ENCODE measurements at regions not wholly inside any gene's neighbourhood (a gene's known extent, or its start where the extent isn't known, plus 50 kb on each side); places are given as distances from the start of the nearest gene placed in this dataset.

DNA sequence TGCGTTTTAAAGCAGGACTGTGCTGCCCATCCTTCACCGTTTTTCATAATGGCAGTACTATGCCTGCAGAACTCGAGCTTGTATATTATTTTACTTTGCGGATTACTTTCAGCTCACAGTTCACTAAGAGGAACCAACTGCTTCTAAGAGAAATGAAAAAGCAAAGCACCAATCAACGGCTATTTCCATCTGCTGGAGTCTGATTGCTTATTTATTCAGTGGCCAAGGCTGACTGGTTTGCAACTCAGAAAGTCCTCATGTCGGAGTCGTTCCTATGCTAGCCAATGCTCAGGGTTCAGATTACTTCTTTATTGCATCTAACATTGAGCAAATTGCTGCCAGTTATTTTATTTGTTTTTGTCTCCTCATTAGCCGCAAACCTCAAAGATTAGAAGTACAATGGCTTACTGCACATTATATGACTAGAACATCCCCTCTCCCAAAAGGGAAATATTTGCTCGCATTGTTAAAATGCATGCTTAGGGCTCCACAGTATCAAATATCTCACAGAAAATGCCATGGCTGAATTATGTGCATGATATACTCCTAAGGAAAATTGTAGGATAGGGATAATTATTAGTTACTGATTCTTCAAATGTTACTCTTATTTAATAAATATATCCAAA is 1628.2 kb upstream of the ADGRL3 start:
- DNase-seq (ENCODE audit: low read depth in 1 of 2, low spot score in 2 of 2): no peak
- Histone ChIP-seq H3K27me3 (replicated peaks) (no peaks in the 10 kb centered on the region), H3K4me1 (replicated peaks) (no peaks in the 10 kb centered on the region), H3K9me3 (replicated peaks) (no peaks in the 10 kb centered on the region), H3K27ac (no peak overlapping the region), H3K4me3 (no peak overlapping the region), H3K36me3 (no peaks in the 10 kb centered on the region)

DNA sequence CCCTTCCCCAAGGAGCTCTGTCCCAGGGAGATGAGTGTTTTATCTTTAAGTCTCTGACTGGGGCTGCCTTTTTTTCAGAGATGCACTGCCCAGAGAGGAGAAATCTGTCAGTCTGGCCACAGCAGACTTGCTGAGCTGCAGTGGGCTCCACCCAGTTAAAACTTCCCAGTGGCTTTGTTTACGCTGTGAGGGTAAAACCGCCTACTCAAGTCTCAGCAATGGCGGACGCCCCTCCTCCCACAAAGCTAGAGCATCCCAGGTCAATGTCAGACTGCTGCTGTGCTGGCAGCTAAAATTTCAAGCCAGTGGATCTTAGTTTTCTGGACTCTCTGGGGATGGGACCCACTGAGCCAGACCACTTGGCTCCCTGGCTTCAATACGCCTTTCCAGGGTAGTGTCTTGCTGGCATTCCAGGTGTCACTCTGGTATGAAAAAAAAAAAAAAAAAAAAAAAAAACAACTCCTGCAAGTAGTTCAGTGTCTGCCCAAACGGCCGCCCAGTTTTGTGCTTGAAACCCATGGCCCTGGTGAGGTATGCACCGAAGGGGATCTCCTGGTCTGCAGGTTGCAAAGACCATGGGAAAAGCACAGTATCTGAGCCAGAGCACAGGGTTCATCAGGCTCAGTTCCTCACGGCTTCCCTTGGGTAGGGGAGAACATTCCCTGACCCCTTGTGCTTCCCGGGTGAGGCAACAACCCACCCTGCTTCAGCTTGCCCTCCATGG is 1616.1 kb upstream of the ADGRL3 start:
- H3K4me3 ChIP-seq: no peak overlapping the region

DNA sequence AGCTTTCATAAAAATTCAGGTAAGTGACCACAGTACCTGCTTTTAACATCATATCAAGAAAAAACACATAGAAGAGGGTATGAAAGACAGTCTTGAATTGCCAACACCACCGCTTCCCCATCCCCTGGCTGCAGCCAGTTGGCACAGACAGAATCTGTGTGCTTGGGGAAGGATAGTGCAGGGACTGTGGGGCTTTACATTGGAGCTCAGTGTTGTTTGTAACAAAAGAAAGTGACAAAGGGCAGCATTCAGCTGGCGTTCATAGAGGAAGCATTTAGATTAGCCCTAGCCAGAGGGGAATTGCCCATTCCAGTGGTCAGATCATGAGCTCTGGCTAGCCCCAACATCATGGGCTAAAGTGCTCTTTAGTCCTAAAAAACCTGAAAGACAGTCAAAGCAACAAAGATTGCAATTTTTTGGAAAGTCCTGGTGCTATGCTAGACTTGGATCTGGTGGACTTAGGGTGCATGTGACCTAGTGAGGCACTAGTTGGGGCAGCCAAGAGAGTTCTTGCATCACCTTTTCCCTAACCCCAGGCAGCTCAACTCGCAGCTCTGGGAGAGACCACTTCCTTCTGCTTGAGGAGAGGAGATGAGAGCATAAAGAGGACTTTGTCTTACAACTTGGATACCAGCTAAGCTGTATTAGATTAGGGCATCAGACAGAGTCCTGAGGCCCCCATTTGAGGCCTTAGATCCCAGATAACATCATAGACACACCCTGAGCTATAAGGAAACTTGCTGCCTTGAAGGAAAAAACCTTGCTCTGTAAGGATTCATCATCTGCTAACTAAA is 1602.4 kb upstream of the ADGRL3 start:
- H3K36me3 ChIP-seq: no peaks in the 10 kb centered on the region
- no peak for DNase-seq (ENCODE audit: low read depth in 1 of 2, low spot score in 2 of 2)
- no peaks in the 10 kb centered on the region for H3K27me3 ChIP-seq (replicated peaks)
- peaks cover 4% of the 10 kb centered on the region; the same call in 1 of the 2 replicates for H3K9me3 ChIP-seq (replicated peaks)
- no peak overlapping the region for H3K4me3 ChIP-seq
- no peaks in the 10 kb centered on the region for H3K4me1 ChIP-seq (replicated peaks)
- no peak overlapping the region for H3K27ac ChIP-seq

More for the DNA sequence above, 1616.1 kb upstream of the ADGRL3 start:
- Histone ChIP-seq H3K9me3 (replicated peaks) (no peaks in the 10 kb centered on the region), H3K36me3 (no peaks in the 10 kb centered on the region), H3K27me3 (replicated peaks) (no peaks in the 10 kb centered on the region), H3K4me1 (replicated peaks) (no peaks in the 10 kb centered on the region), H3K27ac (no peak overlapping the region)
- DNase-seq (ENCODE audit: low read depth in 1 of 2, low spot score in 2 of 2): no peak

DNA sequence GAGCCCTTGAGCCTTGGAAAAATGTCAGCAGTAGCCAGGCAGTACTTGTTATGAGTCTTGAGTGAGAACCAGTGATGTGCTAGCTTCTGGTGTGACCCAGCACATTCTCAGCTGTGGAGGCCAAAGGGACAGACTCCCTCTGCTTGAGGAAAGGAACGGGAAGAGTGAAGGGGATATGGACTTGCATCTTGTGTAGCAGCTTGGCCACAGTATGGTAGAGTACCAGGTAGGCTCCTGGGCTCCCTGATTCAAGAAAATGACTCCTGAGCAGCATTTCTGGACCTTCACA is 1601.9 kb upstream of the ADGRL3 start:
- H3K9me3 ChIP-seq (replicated peaks): peaks cover 4% of the 10 kb centered on the region; the same call in 1 of the 2 replicates
- no peak overlapping the region for H3K4me3 ChIP-seq
- H3K27ac ChIP-seq: no peak overlapping the region
- H3K36me3 ChIP-seq: no peaks in the 10 kb centered on the region
- no peak for DNase-seq (ENCODE audit: low read depth in 1 of 2, low spot score in 2 of 2)
- no peaks in the 10 kb centered on the region for H3K4me1 ChIP-seq (replicated peaks)
- H3K27me3 ChIP-seq (replicated peaks): no peaks in the 10 kb centered on the region

DNA sequence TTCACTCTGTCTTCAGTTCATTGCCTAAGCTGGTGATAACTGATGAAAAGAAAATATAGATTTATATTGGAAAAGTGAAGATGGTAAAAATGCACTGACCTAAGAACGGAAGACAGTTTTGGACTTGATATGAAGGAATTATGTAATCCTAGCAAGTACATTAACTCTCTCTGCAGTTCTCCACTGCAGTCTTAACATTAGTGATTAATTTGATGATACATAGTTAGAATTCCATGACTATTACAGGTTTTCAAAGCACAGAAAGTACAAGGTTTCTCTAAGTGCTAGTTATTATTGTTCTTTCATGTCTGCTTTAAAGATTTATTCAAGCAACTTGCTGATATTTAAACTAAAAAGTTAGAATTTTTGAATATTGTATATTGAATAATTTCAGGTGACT is 1591.7 kb upstream of the ADGRL3 start:
- no peak for DNase-seq (ENCODE audit: low read depth in 1 of 2, low spot score in 2 of 2)
- H3K9me3 ChIP-seq (replicated peaks): no peaks in the 10 kb centered on the region
- H3K4me1 ChIP-seq (replicated peaks): no peaks in the 10 kb centered on the region
- H3K27me3 ChIP-seq (replicated peaks): no peaks in the 10 kb centered on the region
- no peaks in the 10 kb centered on the region for H3K36me3 ChIP-seq
- no peak overlapping the region for H3K4me3 ChIP-seq
- H3K27ac ChIP-seq: no peak overlapping the region

DNA sequence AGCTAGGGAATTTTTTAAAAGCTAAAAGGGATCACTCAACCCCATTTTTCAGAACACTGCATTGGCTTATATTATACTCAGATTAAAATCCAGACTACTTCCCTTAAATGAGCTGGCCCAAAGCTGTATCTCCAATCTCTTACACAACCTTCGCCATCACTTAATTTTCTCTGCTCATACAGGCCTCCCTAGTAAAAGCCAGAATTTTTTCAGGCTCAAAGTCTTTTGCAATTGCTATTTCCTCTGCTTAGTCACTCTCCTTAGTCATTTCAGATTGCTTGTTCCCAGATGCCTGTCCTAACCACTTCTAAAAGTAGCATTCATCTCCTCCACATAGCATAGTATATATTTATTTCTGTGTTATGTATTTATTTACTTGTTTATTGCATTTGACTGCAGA is 1587.9 kb upstream of the ADGRL3 start:
- DNase-seq (ENCODE audit: low read depth in 1 of 2, low spot score in 2 of 2): no peak
- Histone ChIP-seq H3K36me3 (no peaks in the 10 kb centered on the region), H3K27me3 (replicated peaks) (no peaks in the 10 kb centered on the region), H3K4me1 (replicated peaks) (no peaks in the 10 kb centered on the region), H3K27ac (no peak overlapping the region), H3K4me3 (no peak overlapping the region), H3K9me3 (replicated peaks) (no peaks in the 10 kb centered on the region)

DNA sequence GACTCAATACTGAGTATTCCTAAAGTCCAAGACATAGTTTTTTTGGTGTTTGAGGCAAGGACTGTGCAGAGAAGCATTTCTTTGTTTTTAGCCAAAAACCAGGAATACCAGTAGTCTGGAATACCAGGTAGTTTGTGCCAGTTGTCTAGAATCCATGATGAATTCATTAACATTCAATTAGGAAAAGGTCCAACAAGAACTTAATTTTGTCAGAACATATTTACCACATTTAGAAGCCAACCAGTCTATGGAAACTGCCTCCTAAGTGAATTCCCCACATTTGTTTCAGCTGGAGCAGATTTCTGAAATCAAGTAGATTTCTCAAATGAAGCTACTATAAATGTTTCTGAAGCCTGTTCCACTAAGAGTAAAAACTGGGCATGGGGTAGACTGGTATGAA is 1584.8 kb upstream of the ADGRL3 start:
- H3K27me3 ChIP-seq (replicated peaks): no peaks in the 10 kb centered on the region
- H3K9me3 ChIP-seq (replicated peaks): no peaks in the 10 kb centered on the region
- no peaks in the 10 kb centered on the region for H3K4me1 ChIP-seq (replicated peaks)

DNA sequence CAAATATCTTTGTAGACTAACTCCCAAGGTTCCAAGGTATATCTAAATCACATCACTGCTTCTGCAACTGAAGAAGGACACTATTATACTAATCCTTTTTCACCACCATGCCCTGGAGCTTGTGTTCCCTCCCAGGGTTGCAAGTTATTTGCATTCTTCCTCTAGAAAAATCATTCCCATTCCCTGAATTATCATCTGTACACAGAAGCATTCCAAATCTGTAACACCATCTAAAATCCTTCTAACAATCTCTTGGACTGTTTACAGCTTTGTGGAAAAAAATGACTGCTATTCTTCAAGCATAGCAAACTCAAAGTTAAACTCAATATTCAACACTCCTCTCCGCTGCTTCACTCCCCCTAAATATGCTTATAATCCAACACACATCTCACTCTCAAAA is 1570.8 kb upstream of the ADGRL3 start:
- no peaks in the 10 kb centered on the region for H3K27me3 ChIP-seq (replicated peaks)
- no peaks in the 10 kb centered on the region for H3K36me3 ChIP-seq
- H3K4me1 ChIP-seq (replicated peaks): no peaks in the 10 kb centered on the region
- no peak for DNase-seq (ENCODE audit: low read depth in 1 of 2, low spot score in 2 of 2)
- no peak overlapping the region for H3K27ac ChIP-seq
- no peak overlapping the region for H3K4me3 ChIP-seq
- H3K9me3 ChIP-seq (replicated peaks): no peaks in the 10 kb centered on the region

More for the DNA sequence above, 1584.8 kb upstream of the ADGRL3 start:
- H3K4me3 ChIP-seq: no peak overlapping the region
- DNase-seq (ENCODE audit: low read depth in 1 of 2, low spot score in 2 of 2): no peak
- H3K36me3 ChIP-seq: no peaks in the 10 kb centered on the region
- H3K27ac ChIP-seq: no peak overlapping the region

DNA sequence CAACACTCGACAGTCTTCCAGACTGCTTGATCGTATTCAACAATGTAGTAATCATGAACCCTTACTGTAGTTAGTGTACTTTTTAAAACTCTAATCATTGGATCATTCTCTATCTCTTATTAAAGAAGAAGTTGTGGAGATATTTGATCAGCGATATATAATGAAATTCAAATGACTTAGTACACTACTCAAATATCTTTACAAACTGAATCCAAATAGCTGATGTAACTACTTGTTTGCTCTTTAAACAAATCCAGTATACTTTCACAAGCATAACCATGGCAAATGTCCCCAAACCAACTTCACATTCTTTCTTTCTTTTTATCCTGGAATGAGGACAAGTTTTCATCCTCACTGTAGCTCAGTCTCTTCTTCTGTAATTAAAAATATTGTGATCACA is 1569.9 kb upstream of the ADGRL3 start:
- no peaks in the 10 kb centered on the region for H3K4me1 ChIP-seq (replicated peaks)
- no peaks in the 10 kb centered on the region for H3K27me3 ChIP-seq (replicated peaks)
- no peaks in the 10 kb centered on the region for H3K9me3 ChIP-seq (replicated peaks)
- H3K4me3 ChIP-seq: no peak overlapping the region
- H3K27ac ChIP-seq: no peak overlapping the region
- DNase-seq (ENCODE audit: low read depth in 1 of 2, low spot score in 2 of 2): no peak
- no peaks in the 10 kb centered on the region for H3K36me3 ChIP-seq

DNA sequence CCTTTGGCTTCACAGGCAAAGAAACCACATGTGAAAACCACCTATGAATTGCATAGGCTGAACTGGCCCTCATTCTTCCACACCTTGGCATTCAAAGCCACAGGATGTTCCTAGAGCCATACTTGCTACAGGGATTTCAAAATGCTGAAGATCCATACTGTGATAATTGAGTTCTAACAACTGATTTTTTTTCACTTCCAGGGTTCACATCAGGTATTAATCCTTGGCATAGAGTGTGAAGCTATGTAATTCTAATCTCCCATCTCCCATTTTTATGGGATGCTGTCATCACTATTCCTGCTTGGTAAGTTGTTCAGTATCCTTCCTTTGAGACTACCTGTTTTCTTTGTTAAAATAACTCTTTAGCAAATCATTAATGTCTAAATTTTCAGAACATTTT is 1569.2 kb upstream of the ADGRL3 start:
- H3K9me3 ChIP-seq (replicated peaks): no peaks in the 10 kb centered on the region
- H3K36me3 ChIP-seq: no peaks in the 10 kb centered on the region
- no peak overlapping the region for H3K4me3 ChIP-seq
- DNase-seq (ENCODE audit: low read depth in 1 of 2, low spot score in 2 of 2): no peak
- H3K27me3 ChIP-seq (replicated peaks): no peaks in the 10 kb centered on the region
- no peaks in the 10 kb centered on the region for H3K4me1 ChIP-seq (replicated peaks)
- H3K27ac ChIP-seq: no peak overlapping the region

DNA sequence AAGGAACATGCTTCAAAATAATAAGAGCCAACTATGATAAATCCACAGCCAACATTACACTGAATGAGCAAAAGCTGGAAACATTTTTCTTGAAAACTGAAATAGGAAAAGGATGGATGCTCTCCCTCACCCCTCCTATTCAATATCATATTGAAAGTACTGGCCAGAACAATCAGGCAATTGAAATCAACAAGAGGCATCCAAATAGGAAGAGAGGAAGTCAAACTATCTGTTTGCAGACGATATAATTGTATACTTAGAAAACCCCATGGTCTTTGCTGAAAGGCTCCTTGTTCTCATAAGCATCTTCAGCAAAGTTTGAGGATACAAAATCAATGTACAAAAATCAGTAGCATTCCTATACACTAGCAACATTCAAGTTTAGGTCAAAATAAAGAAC is 1562.5 kb upstream of the ADGRL3 start:
- DNase-seq (ENCODE audit: low read depth in 1 of 2, low spot score in 2 of 2): no peak

DNA sequence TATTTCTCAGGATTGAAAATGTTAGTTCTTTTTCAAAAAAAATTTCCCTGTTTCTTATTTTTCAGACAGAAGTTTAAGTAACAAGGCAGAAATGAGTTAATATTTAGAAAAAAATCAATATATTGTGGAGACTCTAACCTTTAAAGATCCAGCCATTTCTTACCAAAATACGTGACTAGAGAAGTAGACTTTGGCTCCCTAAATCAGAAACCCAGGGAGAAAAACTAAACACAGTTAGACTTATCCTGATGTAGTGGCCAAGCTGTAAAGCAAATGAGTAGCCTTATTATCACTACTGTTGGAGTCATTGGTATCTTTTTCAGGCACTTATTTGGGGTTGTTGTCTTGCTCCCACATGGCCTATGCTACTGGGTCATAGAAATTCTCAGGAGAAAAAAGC is 1556.4 kb upstream of the ADGRL3 start:
- no peaks in the 10 kb centered on the region for H3K4me1 ChIP-seq (replicated peaks)
- H3K27me3 ChIP-seq (replicated peaks): no peaks in the 10 kb centered on the region
- H3K27ac ChIP-seq: no peak overlapping the region
- H3K36me3 ChIP-seq: no peaks in the 10 kb centered on the region
- H3K4me3 ChIP-seq: no peak overlapping the region
- no peak for DNase-seq (ENCODE audit: low read depth in 1 of 2, low spot score in 2 of 2)
- H3K9me3 ChIP-seq (replicated peaks): no peaks in the 10 kb centered on the region

More for the DNA sequence above, 1562.5 kb upstream of the ADGRL3 start:
- H3K9me3 ChIP-seq (replicated peaks): no peaks in the 10 kb centered on the region
- no peaks in the 10 kb centered on the region; the same call in 1 of the 2 replicates for H3K27me3 ChIP-seq (replicated peaks)
- no peaks in the 10 kb centered on the region for H3K36me3 ChIP-seq
- no peak overlapping the region for H3K4me3 ChIP-seq
- no peak overlapping the region for H3K27ac ChIP-seq
- H3K4me1 ChIP-seq (replicated peaks): no peaks in the 10 kb centered on the region

DNA sequence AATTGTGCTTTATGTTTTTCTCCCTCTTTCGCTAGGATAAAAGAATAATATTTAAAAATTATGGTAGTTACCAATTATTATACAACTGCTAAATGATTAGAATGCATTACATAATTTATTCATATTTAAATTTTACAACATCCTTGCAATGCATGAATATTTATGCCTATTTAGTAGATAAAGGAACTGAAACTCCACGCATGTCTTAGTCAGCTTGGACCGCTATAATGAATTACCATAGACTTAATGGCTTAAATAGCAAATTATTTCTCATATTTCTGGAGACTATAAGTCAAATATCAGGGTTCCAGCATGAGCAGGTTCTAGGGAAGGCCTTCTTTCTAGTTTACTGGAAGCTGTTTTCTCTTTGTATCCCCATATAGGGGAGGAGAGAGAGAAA is 1555.4 kb upstream of the ADGRL3 start:
- H3K27me3 ChIP-seq (replicated peaks): no peaks in the 10 kb centered on the region
- H3K36me3 ChIP-seq: no peaks in the 10 kb centered on the region
- no peaks in the 10 kb centered on the region for H3K4me1 ChIP-seq (replicated peaks)
- H3K9me3 ChIP-seq (replicated peaks): no peaks in the 10 kb centered on the region
- H3K27ac ChIP-seq: no peak overlapping the region
- no peak for DNase-seq (ENCODE audit: low read depth in 1 of 2, low spot score in 2 of 2)
- no peak overlapping the region for H3K4me3 ChIP-seq

DNA sequence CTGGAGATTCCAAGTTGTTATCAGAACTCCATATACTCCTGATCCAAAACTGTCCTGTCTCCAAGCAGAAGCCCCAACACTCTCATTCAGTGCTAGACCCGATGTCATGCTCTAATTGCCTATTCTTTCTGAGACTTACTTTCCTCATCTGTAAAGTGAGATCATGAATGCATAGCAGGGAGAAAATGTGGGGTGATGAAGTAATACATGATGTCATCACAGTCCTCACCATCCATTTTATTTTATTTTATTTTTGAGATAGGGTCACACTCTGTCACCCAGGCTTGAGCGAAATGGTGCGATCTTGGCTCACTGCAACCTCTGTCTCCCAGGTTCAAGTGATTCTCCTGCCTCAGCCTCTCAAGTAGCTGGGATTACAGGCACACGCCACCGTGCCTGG is 1554.0 kb upstream of the ADGRL3 start:
- H3K27me3 ChIP-seq (replicated peaks): no peaks in the 10 kb centered on the region
- H3K4me1 ChIP-seq (replicated peaks): no peaks in the 10 kb centered on the region
- H3K36me3 ChIP-seq: no peaks in the 10 kb centered on the region
- no peak overlapping the region for H3K27ac ChIP-seq
- no peak for DNase-seq (ENCODE audit: low read depth in 1 of 2, low spot score in 2 of 2)
- no peak overlapping the region for H3K4me3 ChIP-seq
- no peaks in the 10 kb centered on the region for H3K9me3 ChIP-seq (replicated peaks)
